ENCODE measurements at regions not wholly inside any gene's neighbourhood (a gene's known extent, or its start where the extent isn't known, plus 50 kb on each side); places are given as distances from the start of the nearest gene placed in this dataset.

DNA sequence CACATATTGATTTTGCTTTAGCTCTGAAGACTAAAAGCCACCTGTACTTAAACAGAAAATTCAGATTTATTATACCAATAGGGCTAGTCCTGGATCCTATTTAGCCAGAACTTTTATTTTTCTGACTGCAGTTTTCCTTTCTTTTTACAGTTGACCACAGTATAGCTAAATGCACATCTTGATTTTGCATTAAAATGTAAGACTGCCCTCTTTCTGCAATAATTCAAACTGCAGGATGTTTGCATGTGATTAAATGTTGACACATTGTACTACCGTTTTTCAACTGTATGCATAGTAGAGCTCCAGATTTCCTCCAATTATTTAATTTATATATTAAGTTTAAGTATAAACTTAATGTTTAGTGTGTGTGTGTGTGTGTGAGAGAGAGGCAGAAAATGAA, 1262.9 kb downstream of the SUCLG1 start:
- TF ChIP-seq CTCF (IDR thresholded peaks at IDR 0.05) (no peak), POLR2A (IDR thresholded peaks at IDR 0.05) (no peak), EP300 (IDR thresholded peaks at IDR 0.05) (no peak)

Data from ovary (tissue), 3 donors.